Esophagus squamous epithelium (tissue), 5 donors: ENCODE measurements at regions not wholly inside any gene's neighbourhood (a gene's known extent, or its start where the extent isn't known, plus 50 kb on each side); places are given as distances from the start of the nearest gene placed in this dataset.

Source experiments
- DNase-seq: peaks from one replicate; lab custom pipeline; 2025; lab: John Stamatoyannopoulos, UW
- H3K27ac ChIP-seq, 4 donors: fragments of 200-600 bp; sonication (generic); one replicate each; pipeline ENCODE4 v1.5.1; 2016 to 2019; ENCODE audit warnings: mild to moderate bottlenecking in 1 of 4
- H3K27me3 ChIP-seq, 4 donors: fragments of 200-600 bp; sonication (generic); 1 replicate in 3 of 4; 2 replicates in 1 of 4; pipeline versions ENCODE4 v1.5.1 to v1.6.0; 2017 to 2021; ENCODE audit warnings: antibody characterized with exemption in 1 of 4
- H3K36me3 ChIP-seq, 3 donors: fragments of 200-600 bp; sonication (generic); one replicate each; pipeline ENCODE4 v1.5.1; 2016 to 2019
- H3K4me1 ChIP-seq, 3 donors: fragments of 200-600 bp; sonication (generic); one replicate each; pipeline ENCODE4 v1.5.1; 2017 to 2019
- H3K4me3 ChIP-seq, 4 donors: fragments of 200-600 bp; sonication (generic); 1 replicate in 3 of 4; 2 replicates in 1 of 4; pipeline ENCODE4 v1.5.1; 2016 to 2019; ENCODE audit warnings: mild to moderate bottlenecking in 2 of 4, moderate library complexity in 1 of 4
- H3K9me3 ChIP-seq, 3 donors: fragments of 200-600 bp; sonication (generic); one replicate each; pipeline ENCODE4 v1.5.1; 2016 to 2019
- POLR2A ChIP-seq, 4 donors: fragments of 450-650 bp; IDR thresholded peaks; one replicate each; pipeline ENCODE4 v1.6.1; 2017; ENCODE audit warnings: antibody characterized with exemption in 4 of 4, mild to moderate bottlenecking in 4 of 4, moderate library complexity in 3 of 4
- WGBS, 2 donors: methylation state at CpG; one replicate each; pipeline ENCODE4 v1.1.5; 2018; 5-methylcytosine and 5-hydroxymethylcytosine counted together
- intact Hi-C: fragments of 100-400 bp; cut with DNase I; formaldehyde crosslinking; loops from one replicate; pipeline ENCODE4 v1.15.0; 2022
- TF ChIP-seq, protein P1 (sequence below), 6 experiments: fragments of 450-650 bp in 4 of 6; fragments of 200-600 bp in 2 of 6; sonication (generic) in 2 of 6; IDR thresholded peaks; one replicate each; pipeline ENCODE4 v1.5.1; 2016 to 2019; ENCODE audit warnings: antibody characterized with exemption in 6 of 6, mild to moderate bottlenecking in 4 of 6, moderate library complexity in 4 of 6
- donor health status: DM: yes; HTN: yes; CAD: no.

DNA sequence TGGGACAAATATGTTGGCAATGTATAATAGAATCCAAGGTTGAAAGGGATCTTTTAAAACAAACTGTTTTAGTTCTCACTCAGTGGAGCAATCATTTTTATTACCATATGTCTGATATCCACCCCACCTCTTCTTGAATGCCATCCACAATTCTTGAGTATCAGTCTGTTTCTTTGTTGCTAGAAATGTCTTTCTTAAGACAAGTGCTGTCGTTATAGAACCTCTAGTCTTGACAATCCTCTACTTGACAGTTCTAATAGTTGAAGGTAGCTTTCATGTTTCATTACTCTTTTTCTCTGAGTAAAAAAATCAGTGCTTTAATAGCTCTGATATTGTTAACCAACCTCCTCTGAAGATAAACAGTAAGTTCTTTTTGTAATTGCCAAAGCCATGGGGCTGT is 737.9 kb downstream of the MECOM start:
- H3K9me3 ChIP-seq: no peaks in the 10 kb centered on the region
- TF ChIP-seq, protein P1, sequence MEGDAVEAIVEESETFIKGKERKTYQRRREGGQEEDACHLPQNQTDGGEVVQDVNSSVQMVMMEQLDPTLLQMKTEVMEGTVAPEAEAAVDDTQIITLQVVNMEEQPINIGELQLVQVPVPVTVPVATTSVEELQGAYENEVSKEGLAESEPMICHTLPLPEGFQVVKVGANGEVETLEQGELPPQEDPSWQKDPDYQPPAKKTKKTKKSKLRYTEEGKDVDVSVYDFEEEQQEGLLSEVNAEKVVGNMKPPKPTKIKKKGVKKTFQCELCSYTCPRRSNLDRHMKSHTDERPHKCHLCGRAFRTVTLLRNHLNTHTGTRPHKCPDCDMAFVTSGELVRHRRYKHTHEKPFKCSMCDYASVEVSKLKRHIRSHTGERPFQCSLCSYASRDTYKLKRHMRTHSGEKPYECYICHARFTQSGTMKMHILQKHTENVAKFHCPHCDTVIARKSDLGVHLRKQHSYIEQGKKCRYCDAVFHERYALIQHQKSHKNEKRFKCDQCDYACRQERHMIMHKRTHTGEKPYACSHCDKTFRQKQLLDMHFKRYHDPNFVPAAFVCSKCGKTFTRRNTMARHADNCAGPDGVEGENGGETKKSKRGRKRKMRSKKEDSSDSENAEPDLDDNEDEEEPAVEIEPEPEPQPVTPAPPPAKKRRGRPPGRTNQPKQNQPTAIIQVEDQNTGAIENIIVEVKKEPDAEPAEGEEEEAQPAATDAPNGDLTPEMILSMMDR (IDR thresholded peaks at IDR 0.05): no peak
- no peak for TF ChIP-seq POLR2A (IDR thresholded peaks at IDR 0.05)
- no peak for DNase-seq
- intact Hi-C loops: no loop called here
- H3K4me3 ChIP-seq: no peak overlapping the region
- H3K27ac ChIP-seq: no peak overlapping the region
- no peaks in the 10 kb centered on the region for H3K4me1 ChIP-seq
- H3K36me3 ChIP-seq: no peaks in the 10 kb centered on the region
- no peaks in the 10 kb centered on the region for H3K27me3 ChIP-seq
- 64 to 82% methylated on average over 1 of the region's 1 CpG for WGBS, 2 donors

DNA sequence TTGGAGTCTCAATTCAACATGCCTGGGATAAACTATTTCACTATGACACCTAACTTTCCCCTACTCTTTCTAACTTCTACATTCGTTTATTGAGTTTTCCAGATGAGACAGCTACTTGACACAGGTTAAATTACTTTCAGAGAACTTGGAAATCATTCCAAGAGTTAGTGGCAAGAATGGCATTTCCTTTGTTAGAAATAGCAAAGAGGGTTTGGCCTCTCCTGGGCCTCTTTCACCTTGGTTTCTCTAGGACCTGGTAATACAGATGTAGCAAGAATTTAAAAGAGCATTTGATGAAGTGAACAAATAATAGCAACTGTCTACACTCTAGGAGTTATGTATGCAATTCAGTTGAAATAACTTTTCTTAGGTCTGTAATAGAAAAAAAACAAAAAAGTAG is 748.9 kb downstream of the MECOM start:
- no peak for DNase-seq
- H3K36me3 ChIP-seq: no peaks in the 10 kb centered on the region
- no peaks in the 10 kb centered on the region for H3K9me3 ChIP-seq
- 36 to 41% methylated on average over 1 of the region's 1 CpG for WGBS, 2 donors
- H3K27ac ChIP-seq: no peak overlapping the region
- intact Hi-C loops: no loop called here
- H3K4me1 ChIP-seq: no peaks in the 10 kb centered on the region
- no peak for TF ChIP-seq POLR2A (IDR thresholded peaks at IDR 0.05)
- TF ChIP-seq, protein P1 (IDR thresholded peaks at IDR 0.05): no peak
- H3K4me3 ChIP-seq: no peak overlapping the region
- no peaks in the 10 kb centered on the region for H3K27me3 ChIP-seq

DNA sequence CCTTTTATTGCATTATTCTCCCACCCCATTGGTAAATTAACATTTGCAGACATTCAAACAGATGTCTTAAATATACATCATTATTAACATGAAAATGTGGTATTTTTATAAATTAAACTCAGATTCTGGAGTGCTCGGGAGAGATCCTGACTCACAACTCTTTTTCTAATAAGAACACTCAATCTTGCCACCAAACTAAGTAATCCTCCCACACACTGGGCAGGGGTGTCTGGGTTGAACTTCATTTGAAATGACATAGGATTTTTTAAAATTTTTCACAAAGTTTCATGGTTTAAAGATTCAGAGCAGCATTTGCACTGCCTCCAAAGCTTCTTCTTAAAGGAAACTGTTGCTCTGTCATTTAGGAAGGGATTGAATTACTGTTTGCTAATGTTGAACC is 754.3 kb downstream of the MECOM start:
- WGBS, 2 donors: 71 to 82% methylated on average over 1 of the region's 1 CpG
- no peaks in the 10 kb centered on the region for H3K9me3 ChIP-seq
- no peaks in the 10 kb centered on the region for H3K4me1 ChIP-seq
- TF ChIP-seq, protein P1 (IDR thresholded peaks at IDR 0.05): no peak
- TF ChIP-seq POLR2A (IDR thresholded peaks at IDR 0.05): no peak
- no peak overlapping the region for H3K4me3 ChIP-seq
- H3K36me3 ChIP-seq: no peaks in the 10 kb centered on the region
- H3K27ac ChIP-seq: no peak overlapping the region
- DNase-seq: no peak
- no peaks in the 10 kb centered on the region for H3K27me3 ChIP-seq
- intact Hi-C loops: no loop called here

DNA sequence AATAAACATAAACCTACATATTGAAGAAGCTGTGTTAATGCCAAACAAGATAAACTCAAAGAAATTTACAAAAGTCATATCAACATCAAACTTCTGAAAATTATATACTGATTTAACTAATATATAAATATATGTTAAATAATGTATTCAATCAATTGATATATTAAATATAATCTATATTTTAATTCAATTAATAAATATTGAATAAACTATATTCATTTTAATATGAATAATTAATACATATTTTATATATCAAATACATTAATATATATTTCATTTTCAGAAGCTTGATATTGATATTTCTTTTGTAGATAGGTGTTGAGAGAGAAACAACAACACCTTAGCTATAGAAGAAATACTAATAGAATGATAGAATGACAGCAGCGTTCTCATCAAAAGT is 768.1 kb downstream of the MECOM start:
- no peaks in the 10 kb centered on the region for H3K4me1 ChIP-seq
- intact Hi-C loops: no loop called here
- no peak for TF ChIP-seq POLR2A (IDR thresholded peaks at IDR 0.05)
- TF ChIP-seq, protein P1 (IDR thresholded peaks at IDR 0.05): no peak
- peaks cover 0 to 3% (median 0%) of the 10 kb centered on the region in 3 donors for H3K9me3 ChIP-seq
- no peak overlapping the region for H3K27ac ChIP-seq
- WGBS, 2 donors: 90 to 100% methylated on average over 1 of the region's 1 CpG
- no peak overlapping the region for H3K4me3 ChIP-seq
- DNase-seq: no peak
- H3K36me3 ChIP-seq: no peaks in the 10 kb centered on the region
- no peaks in the 10 kb centered on the region for H3K27me3 ChIP-seq

DNA sequence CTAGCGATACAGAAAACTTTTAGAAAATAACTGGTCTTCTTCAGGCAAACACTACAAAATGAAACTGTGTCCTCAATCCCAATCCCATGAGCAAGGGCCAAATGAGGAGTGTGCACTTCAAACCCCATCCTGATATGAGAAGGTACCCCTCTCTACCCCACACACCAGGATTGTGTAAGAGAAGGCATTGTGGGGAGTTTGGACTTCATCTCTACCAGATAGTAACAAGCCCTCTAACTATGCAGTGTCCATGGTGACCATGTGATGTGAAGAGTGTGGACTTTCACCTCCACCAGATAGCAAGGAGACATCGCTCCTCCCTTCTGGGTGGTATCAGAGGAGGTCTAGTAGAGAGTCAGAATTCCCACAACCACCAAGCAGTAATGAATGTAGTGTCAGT is 769.3 kb downstream of the MECOM start:
- 88 to 100% methylated on average over 1 of the region's 2 CpGs for WGBS, 2 donors
- peaks cover 0 to 3% (median 0%) of the 10 kb centered on the region in 3 donors for H3K9me3 ChIP-seq
- H3K4me1 ChIP-seq: no peaks in the 10 kb centered on the region
- no peaks in the 10 kb centered on the region for H3K36me3 ChIP-seq
- TF ChIP-seq POLR2A (IDR thresholded peaks at IDR 0.05): no peak
- TF ChIP-seq, protein P1 (IDR thresholded peaks at IDR 0.05): no peak
- no peak for DNase-seq
- intact Hi-C loops: no loop called here
- no peaks in the 10 kb centered on the region for H3K27me3 ChIP-seq
- H3K4me3 ChIP-seq: no peak overlapping the region
- no peak overlapping the region for H3K27ac ChIP-seq
